C4-2B (cell line): ENCODE measurements at regions not wholly inside any gene's neighbourhood (a gene's known extent, or its start where the extent isn't known, plus 50 kb on each side); places are given as distances from the start of the nearest gene placed in this dataset.

Experiments used
- CTCF ChIP-seq: fragments of 450-650 bp; conservative IDR thresholded peaks from 2 replicates; pipeline ENCODE4 v1.5.1; 2017; ENCODE audit warnings: mild to moderate bottlenecking
- ZFX ChIP-seq: fragments of 450-650 bp; IDR thresholded peaks from 2 replicates; pipeline ENCODE4 v1.6.1; 2017

DNA sequence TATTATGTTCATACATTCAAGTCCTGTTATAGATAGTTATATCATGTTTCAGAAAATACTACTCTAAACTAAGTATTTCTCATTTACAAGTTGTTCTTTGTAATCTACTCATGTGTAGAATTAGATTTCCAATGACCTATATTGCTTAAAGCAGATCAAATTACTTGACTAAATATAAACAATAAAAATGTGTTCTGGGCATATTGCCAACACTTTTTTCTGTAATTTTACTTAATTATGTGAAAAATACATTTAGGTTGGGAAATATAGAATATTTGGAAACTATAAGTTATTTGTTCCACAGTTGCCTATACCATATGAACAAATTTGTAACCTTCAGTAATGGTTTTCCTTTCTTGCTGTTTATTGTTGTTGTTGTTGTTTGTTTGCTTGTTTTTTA is 275.2 kb upstream of the PCDH9 start:
- no peak for TF ChIP-seq CTCF
- TF ChIP-seq ZFX: no peak
